BLaER1 treated with 17β-estradiol and CSF1 and Interleukin-3, amounts not matched to agents 10 nM and 100 nM (cell line): ENCODE measurements at regions not wholly inside any gene's neighbourhood (a gene's known extent, or its start where the extent isn't known, plus 50 kb on each side); places are given as distances from the start of the nearest gene placed in this dataset.

Source experiments
- H3K27ac ChIP-seq, 11 experiments: shearing (Covaris generic); formaldehyde crosslinking; 2 replicates each; pipeline ENCODE4 v1.8.1; 2022
- H3K27me3 ChIP-seq, 11 experiments: shearing (Covaris generic); formaldehyde crosslinking; 2 replicates each; pipeline ENCODE4 v1.8.1; 2022
- H3K36me3 ChIP-seq, 11 experiments: shearing (Covaris generic); formaldehyde crosslinking; 2 replicates each; pipeline ENCODE4 v1.8.1; 2022
- H3K4me1 ChIP-seq, 10 experiments: shearing (Covaris generic); formaldehyde crosslinking; 2 replicates each; pipeline ENCODE4 v1.8.1; 2022
- H3K4me2 ChIP-seq, 11 experiments: shearing (Covaris generic); formaldehyde crosslinking; 2 replicates each; pipeline ENCODE4 v1.8.1; 2022
- H3K4me3 ChIP-seq, 10 experiments: shearing (Covaris generic); formaldehyde crosslinking; 2 replicates each; pipeline ENCODE4 v1.8.1; 2022
- H3K9ac ChIP-seq, 11 experiments: shearing (Covaris generic); formaldehyde crosslinking; 2 replicates each; pipeline ENCODE4 v1.8.1; 2022
- H3K9me3 ChIP-seq, 11 experiments: shearing (Covaris generic); formaldehyde crosslinking; replicated peaks in 1 of 11; 2 replicates each; pipeline ENCODE4 v1.8.1; 2022
- H4K20me1 ChIP-seq, 11 experiments: shearing (Covaris generic); formaldehyde crosslinking; 2 replicates each; pipeline ENCODE4 v1.8.1; 2022
- Cebpa-rat ChIP-seq, 11 experiments: shearing (Covaris generic); IDR thresholded peaks; 2 replicates each; pipeline ENCODE4 v1.8.1; 2022

DNA sequence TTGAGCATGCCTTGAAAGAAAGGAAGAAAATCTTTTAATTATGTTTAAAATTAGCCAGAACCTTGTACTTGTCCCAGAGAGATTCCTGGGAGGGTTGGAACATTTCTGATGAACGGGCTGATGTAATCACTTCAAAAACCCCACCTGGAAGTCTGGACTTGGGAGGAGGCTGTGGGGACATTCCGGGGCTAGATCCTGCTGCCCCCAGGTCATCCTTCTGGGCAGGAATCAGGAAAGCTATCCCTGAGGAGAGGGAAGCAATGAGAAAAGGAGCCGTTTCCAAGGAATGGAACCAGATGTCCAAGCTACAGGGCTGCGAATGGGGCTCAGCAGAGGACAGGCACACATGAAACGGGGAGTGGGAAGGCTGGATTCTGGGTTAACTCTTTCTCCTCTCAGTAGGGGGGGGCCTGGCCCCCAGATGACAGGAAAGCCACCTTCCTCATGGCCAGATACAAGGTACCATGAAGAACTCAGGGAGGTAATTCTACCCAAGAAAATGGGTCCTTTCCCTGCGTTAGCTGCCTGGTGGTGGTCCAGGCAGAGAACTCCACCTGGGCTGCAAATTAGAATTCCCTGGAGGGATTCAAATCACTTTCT is 280.1 kb downstream of the TCF7L2 start:
- peaks cover 0 to 14% (median 0%) of the 10 kb centered on the region in 11 experiments; a peak in 5 of 22 replicates for H3K27me3 ChIP-seq
- peak overlapping the region in 5 of 11 experiments; percentile 1 to 39 (median 16); a peak in 9 of 22 replicates for H3K4me2 ChIP-seq
- H4K20me1 ChIP-seq, result no peaks in the 10 kb centered on the region
- H3K4me3 ChIP-seq, result no peak overlapping the region
- no peak overlapping the region for H3K9ac ChIP-seq
- H3K36me3 ChIP-seq, result peaks cover 0 to under 1% (median 0%) of the 10 kb centered on the region in 11 experiments; a peak in 1 of 22 replicates
- H3K4me1 ChIP-seq, result peaks cover 24 to 92% (median 52%) of the 10 kb centered on the region in 10 experiments
- H3K9me3 ChIP-seq, result peaks cover 0 to 13% (median 4%) of the 10 kb centered on the region in 11 experiments; a peak in 15 of 22 replicates
- no peak for TF ChIP-seq Cebpa-rat (IDR thresholded peaks at IDR 0.05)
- no peak overlapping the region for H3K27ac ChIP-seq

DNA sequence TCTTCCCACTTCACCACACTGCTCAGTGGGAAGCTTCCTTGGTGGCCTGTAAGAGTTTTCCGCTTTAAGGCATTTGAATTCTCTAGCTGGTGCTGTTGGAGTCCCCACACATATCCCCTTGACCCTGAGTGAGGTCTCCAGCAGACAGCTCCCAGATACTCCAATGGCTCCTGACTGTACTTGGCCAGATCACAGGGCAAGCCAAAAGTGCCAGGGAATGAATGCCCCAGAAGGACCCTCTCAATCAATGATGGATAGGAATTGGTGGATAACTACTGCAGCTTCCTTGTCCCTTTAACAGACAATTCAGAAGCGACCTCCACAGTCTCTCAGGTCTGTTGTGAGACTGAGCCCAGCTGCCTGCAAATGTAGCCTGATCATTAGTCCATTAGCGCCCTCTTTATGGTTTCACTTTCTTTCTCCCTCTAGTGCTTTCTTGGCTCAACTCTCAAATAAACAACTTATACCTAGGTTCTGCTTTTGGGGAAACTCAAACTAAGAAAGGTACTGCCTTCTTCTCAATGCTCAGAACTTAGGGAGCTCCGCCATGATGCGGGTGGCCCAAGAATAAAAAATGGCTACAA is 283.0 kb downstream of the TCF7L2 start:
- no peaks in the 10 kb centered on the region for H3K27me3 ChIP-seq
- peak overlapping the region in 10 of 11 experiments; percentile 0 to 51 (median 19); a peak in 15 of 22 replicates for H3K4me2 ChIP-seq
- H3K36me3 ChIP-seq, result peaks cover 0 to 5% (median 0%) of the 10 kb centered on the region in 11 experiments; a peak in 1 of 22 replicates
- no peaks in the 10 kb centered on the region for H4K20me1 ChIP-seq
- H3K27ac ChIP-seq, result 0 out of 22 replicates have a peak overlapping the region, but pooled peaks of 1 of the 11 experiments have one; percentile 27
- H3K4me1 ChIP-seq, result peaks cover 13 to 63% (median 25%) of the 10 kb centered on the region in 10 experiments
- TF ChIP-seq Cebpa-rat (IDR thresholded peaks at IDR 0.05), result no peak
- no peak overlapping the region for H3K4me3 ChIP-seq
- H3K9me3 ChIP-seq, result peaks cover 0 to 40% (median 27%) of the 10 kb centered on the region in 11 experiments; a peak in 18 of 22 replicates
- H3K9ac ChIP-seq, result no peak overlapping the region

DNA sequence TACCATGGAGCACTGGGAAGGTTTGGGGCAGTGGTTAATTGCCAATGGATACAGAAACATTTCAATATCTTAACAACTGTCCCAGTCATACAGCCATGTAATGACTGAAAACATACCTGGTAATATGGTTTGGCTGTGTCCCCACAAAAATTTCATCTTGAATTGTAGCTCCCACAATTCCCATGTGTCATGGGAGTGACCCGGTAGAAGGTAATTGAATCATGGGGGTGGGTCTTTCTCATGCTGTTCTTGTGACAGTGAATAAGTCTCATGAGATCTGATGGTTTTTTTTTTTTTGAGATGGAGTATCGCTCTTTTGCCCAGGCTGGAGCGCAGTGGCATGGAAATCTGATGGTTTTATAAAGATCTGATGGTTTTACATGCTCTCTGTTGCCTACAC is 284.4 kb downstream of the TCF7L2 start:
- H3K4me2 ChIP-seq, result no peak overlapping the region; a peak in 1 of 22 replicates
- peaks cover 0 to 40% (median 27%) of the 10 kb centered on the region in 11 experiments; a peak in 18 of 22 replicates for H3K9me3 ChIP-seq
- no peak overlapping the region for H3K4me3 ChIP-seq
- peaks cover 11 to 56% (median 19%) of the 10 kb centered on the region in 10 experiments for H3K4me1 ChIP-seq
- H3K27me3 ChIP-seq, result no peaks in the 10 kb centered on the region
- H4K20me1 ChIP-seq, result no peaks in the 10 kb centered on the region
- no peak for TF ChIP-seq Cebpa-rat (IDR thresholded peaks at IDR 0.05)
- H3K27ac ChIP-seq, result no peak overlapping the region
- no peak overlapping the region for H3K9ac ChIP-seq
- H3K36me3 ChIP-seq, result peaks cover 0 to 5% (median 0%) of the 10 kb centered on the region in 11 experiments; a peak in 1 of 22 replicates

DNA sequence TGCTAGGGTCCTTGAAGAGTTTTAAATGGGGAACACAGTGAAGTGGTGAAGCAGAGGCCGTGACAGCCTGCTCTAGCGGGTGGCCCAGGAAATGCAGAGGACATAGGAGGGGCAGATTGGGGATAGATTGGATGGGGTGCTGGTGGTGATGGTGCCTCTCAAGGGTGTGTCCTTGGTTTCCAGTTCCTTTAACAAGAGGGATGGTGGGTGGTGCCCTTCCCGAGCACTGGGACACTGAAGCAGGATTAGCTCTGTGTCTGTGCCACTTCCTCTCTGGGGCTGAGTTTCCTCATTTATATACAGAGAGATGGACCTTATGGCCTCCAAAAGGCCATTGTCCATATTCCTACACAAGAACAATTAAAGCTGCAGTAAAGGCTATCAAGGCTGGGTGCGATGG is 285.5 kb downstream of the TCF7L2 start:
- no peaks in the 10 kb centered on the region for H4K20me1 ChIP-seq
- no peaks in the 10 kb centered on the region for H3K27me3 ChIP-seq
- peak overlapping the region in 3 of 11 experiments; percentile 36 to 59 (median 55); a peak in 6 of 22 replicates for H3K4me2 ChIP-seq
- peaks cover 0 to 5% (median 0%) of the 10 kb centered on the region in 11 experiments; a peak in 1 of 22 replicates for H3K36me3 ChIP-seq
- H3K4me3 ChIP-seq, result no peak overlapping the region
- TF ChIP-seq Cebpa-rat (IDR thresholded peaks at IDR 0.05), result no peak
- H3K27ac ChIP-seq, result no peak overlapping the region
- H3K9ac ChIP-seq, result no peak overlapping the region
- H3K4me1 ChIP-seq, result peaks cover 22 to 57% (median 29%) of the 10 kb centered on the region in 10 experiments
- peaks cover 0 to 40% (median 27%) of the 10 kb centered on the region in 11 experiments; a peak in 18 of 22 replicates for H3K9me3 ChIP-seq

DNA sequence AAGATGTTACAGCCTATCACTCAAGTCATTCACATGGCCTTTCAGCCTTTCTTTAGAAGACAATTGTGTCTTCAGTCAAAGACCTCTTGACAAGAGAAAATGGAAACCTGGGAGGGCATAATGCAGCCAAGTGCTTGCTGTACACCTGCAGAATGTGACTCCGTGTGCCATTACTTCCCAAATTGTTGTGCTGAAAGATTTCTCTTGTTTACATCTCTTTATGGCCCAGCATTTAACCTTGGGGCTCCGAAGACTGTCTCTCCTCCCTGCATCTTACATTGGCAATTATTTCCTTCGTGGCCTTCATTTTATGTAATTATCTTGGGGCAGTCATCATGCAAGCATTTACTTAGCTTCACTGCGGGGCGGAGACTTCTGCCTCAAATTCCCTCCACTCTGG is 287.0 kb downstream of the TCF7L2 start:
- H3K36me3 ChIP-seq, result peaks cover 0 to 5% (median 0%) of the 10 kb centered on the region in 11 experiments; a peak in 1 of 22 replicates
- no peaks in the 10 kb centered on the region for H4K20me1 ChIP-seq
- H3K4me3 ChIP-seq, result no peak overlapping the region
- TF ChIP-seq Cebpa-rat (IDR thresholded peaks at IDR 0.05), result no peak
- H3K27me3 ChIP-seq, result no peaks in the 10 kb centered on the region
- no peak overlapping the region for H3K27ac ChIP-seq
- peaks cover 32 to 57% (median 44%) of the 10 kb centered on the region in 10 experiments for H3K4me1 ChIP-seq
- H3K9me3 ChIP-seq, result peaks cover 0 to 40% (median 27%) of the 10 kb centered on the region in 11 experiments; a peak in 18 of 22 replicates
- H3K4me2 ChIP-seq, result no peak overlapping the region
- H3K9ac ChIP-seq, result no peak overlapping the region

DNA sequence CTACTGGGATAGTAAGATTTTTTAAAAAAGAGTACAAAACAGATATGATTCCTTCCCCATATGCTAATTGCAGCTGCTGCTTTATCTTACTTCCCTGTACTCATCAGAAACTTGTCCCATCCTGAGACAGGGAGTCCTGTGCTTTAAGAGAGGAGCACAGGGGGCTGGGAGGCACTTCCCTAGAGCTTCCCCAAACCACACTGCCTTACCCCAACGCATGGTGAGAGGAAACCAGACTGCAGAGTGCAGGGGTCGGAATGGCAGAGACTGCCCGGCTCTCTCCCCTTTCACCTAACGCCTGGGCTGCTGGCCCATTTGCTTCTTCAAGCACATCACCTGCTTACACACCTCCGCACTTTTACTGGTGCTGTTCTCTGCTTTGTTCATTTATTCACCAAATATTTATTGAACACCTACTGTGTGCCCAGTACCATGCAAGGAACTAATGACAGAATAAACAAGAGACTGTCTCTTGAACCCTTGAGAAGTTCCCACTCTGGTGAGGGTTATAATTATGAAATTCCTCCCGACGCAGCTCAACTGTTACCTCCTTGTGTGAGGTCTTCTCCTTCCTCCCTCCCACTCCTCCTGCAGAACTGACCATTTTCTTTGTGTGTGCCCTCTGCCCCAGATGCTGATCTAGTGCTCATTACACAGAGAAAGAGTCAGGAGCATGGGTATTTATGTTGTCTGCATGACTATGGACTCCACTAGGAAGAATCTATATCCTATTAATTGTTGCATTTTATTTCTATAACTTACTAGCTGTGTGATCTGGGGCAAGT is 289.7 kb downstream of the TCF7L2 start:
- peak overlapping the region; percentile 40 to 94 (median 80) for H3K4me2 ChIP-seq

DNA sequence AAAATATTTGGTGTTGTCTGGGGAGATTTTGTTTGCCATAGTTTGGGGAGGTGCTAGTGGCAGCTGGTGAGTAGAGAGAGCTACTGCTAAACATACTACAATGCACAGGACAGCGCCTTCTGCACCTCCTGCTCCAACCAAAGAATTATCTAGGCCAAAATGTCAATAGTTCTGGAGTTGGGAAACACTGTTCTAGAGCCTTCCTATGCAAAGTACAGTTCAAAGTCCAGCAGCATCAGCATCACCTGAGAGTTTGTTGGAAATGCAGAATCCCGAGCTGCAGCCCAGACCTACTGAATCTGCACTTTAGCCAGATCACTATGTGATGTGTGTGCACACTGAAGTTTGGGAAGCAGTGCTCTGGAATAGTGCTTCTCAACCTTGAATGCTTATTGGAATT is 290.7 kb downstream of the TCF7L2 start:
- Histone ChIP-seq H3K4me3 (0 out of 20 replicates have a peak overlapping the region, but pooled peaks of 1 of the 10 experiments have one; percentile 15), H3K9ac (peak overlapping the region in 3 of 11 experiments; percentile 18 to 63 (median 21); a peak in 1 of 22 replicates), H3K27ac (peak overlapping the region in 6 of 11 experiments; percentile 47 to 71 (median 66); a peak in 11 of 22 replicates), H3K36me3 (no peaks in the 10 kb centered on the region), H4K20me1 (no peaks in the 10 kb centered on the region), H3K9me3 (peaks cover 0 to 25% (median 17%) of the 10 kb centered on the region in 11 experiments; a peak in 18 of 22 replicates), H3K27me3 (no peaks in the 10 kb centered on the region), H3K4me1 (peaks cover 23 to 65% (median 60%) of the 10 kb centered on the region in 10 experiments), H3K4me2 (peak overlapping the region in 10 of 11 experiments; percentile 28 to 94 (median 81); a peak in 19 of 22 replicates)
- TF ChIP-seq Cebpa-rat (IDR thresholded peaks at IDR 0.05), result no peak

More for the DNA sequence above, 289.7 kb downstream of the TCF7L2 start:
- TF ChIP-seq Cebpa-rat (IDR thresholded peaks at IDR 0.05), result no peak
- H3K27me3 ChIP-seq, result no peaks in the 10 kb centered on the region
- H4K20me1 ChIP-seq, result no peaks in the 10 kb centered on the region
- H3K9ac ChIP-seq, result no peak overlapping the region
- H3K36me3 ChIP-seq, result peaks cover 0 to 5% (median 0%) of the 10 kb centered on the region in 11 experiments; a peak in 1 of 22 replicates
- peaks cover 33 to 60% (median 58%) of the 10 kb centered on the region in 10 experiments for H3K4me1 ChIP-seq
- peaks cover 0 to 34% (median 27%) of the 10 kb centered on the region in 11 experiments; a peak in 18 of 22 replicates for H3K9me3 ChIP-seq
- H3K27ac ChIP-seq, result no peak overlapping the region
- no peak overlapping the region for H3K4me3 ChIP-seq

DNA sequence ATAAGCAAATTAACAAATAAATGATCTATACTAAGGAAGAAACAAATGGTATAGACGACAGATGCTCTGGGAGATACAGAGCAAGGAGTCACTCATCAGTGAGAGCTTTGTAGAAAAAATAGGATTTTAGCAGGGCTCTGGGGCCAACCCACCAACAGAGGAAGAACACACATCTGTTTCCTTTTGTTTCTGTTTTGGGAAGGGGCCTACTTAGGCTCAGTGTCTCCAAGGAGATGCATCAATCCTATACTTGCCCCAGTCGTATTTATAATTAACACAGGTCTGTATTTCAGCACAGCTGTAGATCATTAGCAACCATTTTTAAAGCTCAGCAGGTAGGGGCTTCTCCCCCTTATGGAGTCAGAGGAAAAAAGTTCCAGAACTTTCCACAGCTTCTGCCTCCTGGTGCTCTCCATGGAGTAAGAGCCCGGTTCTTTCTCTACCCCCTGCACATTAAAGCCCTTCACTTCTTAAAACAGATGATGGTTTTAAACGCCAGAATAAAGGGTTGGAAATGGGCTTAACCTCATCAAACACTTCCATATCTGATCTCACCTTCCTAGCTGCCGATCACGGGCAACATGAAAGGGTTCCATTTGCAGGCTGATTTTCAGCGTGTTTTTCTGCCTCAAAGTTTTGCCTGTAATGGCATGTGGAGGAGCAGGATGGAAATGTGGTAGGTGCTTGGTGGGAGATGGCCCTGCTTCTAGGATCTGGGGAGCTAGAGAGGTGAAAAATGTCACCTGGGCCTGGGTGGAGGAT is 291.7 kb downstream of the TCF7L2 start:
- no peaks in the 10 kb centered on the region for H3K27me3 ChIP-seq
- H3K4me2 ChIP-seq, result peak overlapping the region; percentile 14 to 94 (median 80)
- H3K27ac ChIP-seq, result peak overlapping the region in 7 of 11 experiments; percentile 9 to 71 (median 66); a peak in 12 of 22 replicates
- no peak for TF ChIP-seq Cebpa-rat (IDR thresholded peaks at IDR 0.05)
- H3K9me3 ChIP-seq, result peaks cover 0 to 16% (median 7%) of the 10 kb centered on the region in 11 experiments; a peak in 12 of 22 replicates
- H3K4me1 ChIP-seq, result peaks cover 21 to 65% (median 60%) of the 10 kb centered on the region in 10 experiments
- H3K36me3 ChIP-seq, result no peaks in the 10 kb centered on the region
- peak overlapping the region in 5 of 11 experiments; percentile 18 to 63 (median 33); a peak in 5 of 22 replicates for H3K9ac ChIP-seq
- peak overlapping the region in 3 of 10 experiments; percentile 15 to 26 (median 25); a peak in 2 of 20 replicates for H3K4me3 ChIP-seq
- H4K20me1 ChIP-seq, result no peaks in the 10 kb centered on the region
